GM23248 (cell line): ENCODE measurements at regions not wholly inside any gene's neighbourhood (a gene's known extent, or its start where the extent isn't known, plus 50 kb on each side); places are given as distances from the start of the nearest gene placed in this dataset.
A peak's percentile ranks its signal among the peaks of the same experiment; 100 is the strongest.

ENCODE experiments used
- DNase-seq: peaks from one replicate; pipeline ENCODE4 v3.0.0-alpha.2; 2015
- H2AFZ ChIP-seq: fragments of 200-600 bp; sonication (generic); 2 replicates; pipeline ENCODE4 v1.6.1; 2016; ENCODE audit warnings: antibody characterized with exemption
- H3F3A ChIP-seq: fragments of 200-600 bp; sonication (generic); 2 replicates; pipeline ENCODE4 v1.6.1; 2016; ENCODE audit warnings: mild to moderate bottlenecking, antibody characterized with exemption, mixed run types; ENCODE audit not compliant: insufficient read depth
- H3K27ac ChIP-seq: fragments of 200-600 bp; sonication (generic); 2 replicates; pipeline ENCODE4 v1.5.1; 2016; ENCODE audit warnings: mild to moderate bottlenecking
- H3K27me3 ChIP-seq: fragments of 200-600 bp; sonication (generic); replicated peaks from 2 replicates; pipeline ENCODE4 v1.6.1; 2016; ENCODE audit warnings: mild to moderate bottlenecking; ENCODE audit not compliant: insufficient read depth
- H3K36me3 ChIP-seq: fragments of 200-600 bp; sonication (generic); 2 replicates; pipeline ENCODE4 v1.6.1; 2016; ENCODE audit warnings: low read depth, mild to moderate bottlenecking
- H3K4me1 ChIP-seq: fragments of 200-600 bp; sonication (generic); 2 replicates; pipeline ENCODE4 v1.6.1; 2016; ENCODE audit warnings: mild to moderate bottlenecking; ENCODE audit not compliant: insufficient read depth
- H3K4me2 ChIP-seq: fragments of 200-600 bp; sonication (generic); one replicate; pipeline ENCODE4 v1.6.1; 2016; ENCODE audit warnings: mild to moderate bottlenecking; ENCODE audit not compliant: unreplicated experiment
- H3K4me3 ChIP-seq: fragments of 200-600 bp; sonication (generic); 2 replicates; pipeline ENCODE4 v1.5.1; 2016; ENCODE audit warnings: mild to moderate bottlenecking
- H3K79me2 ChIP-seq: fragments of 200-600 bp; sonication (generic); 2 replicates; pipeline ENCODE4 v1.6.1; 2016; ENCODE audit warnings: mild to moderate bottlenecking; ENCODE audit not compliant: insufficient read depth
- H3K9ac ChIP-seq: fragments of 200-600 bp; sonication (generic); 2 replicates; pipeline ENCODE4 v1.6.1; 2016; ENCODE audit warnings: mild to moderate bottlenecking
- H3K9me2 ChIP-seq: fragments of 200-600 bp; sonication (generic); 2 replicates; pipeline ENCODE4 v1.6.1; 2016; ENCODE audit warnings: mixed run types, mild to moderate bottlenecking, moderate library complexity; ENCODE audit not compliant: insufficient read depth
- H3K9me3 ChIP-seq: fragments of 200-600 bp; sonication (generic); one replicate; pipeline ENCODE4 v1.6.1; 2017; ENCODE audit warnings: low read depth
- H4K20me1 ChIP-seq: fragments of 200-600 bp; sonication (generic); 2 replicates; pipeline ENCODE4 v1.6.0; 2016; ENCODE audit not compliant: insufficient read depth
- EZH2 ChIP-seq: fragments of 200-600 bp; sonication (generic); IDR thresholded peaks from 2 replicates; pipeline ENCODE4 v1.6.1; 2018; ENCODE audit warnings: antibody characterized with exemption, mild to moderate bottlenecking; ENCODE audit not compliant: insufficient read depth, poor library complexity, severe bottlenecking
- EZH2phosphoT487 ChIP-seq: fragments of 200-600 bp; sonication (generic); IDR thresholded peaks from 2 replicates; pipeline ENCODE4 v1.6.1; 2018; ENCODE audit warnings: antibody characterized with exemption, moderate library complexity, mild to moderate bottlenecking, low read depth; ENCODE audit not compliant: insufficient read depth
- WGBS, 2 experiments: methylation state at CpG; one replicate each; pipeline ENCODE4 v1.1.6; 2015 to 2017; ENCODE audit warnings: low lambda C conversion rate in 2 of 2, low coverage in 1 of 2; ENCODE audit errors: missing lambda C conversion rate in 2 of 2; 5-methylcytosine and 5-hydroxymethylcytosine counted together
- in situ Hi-C: fragments of 300-500 bp; cut with MboI; formaldehyde crosslinking; loops from 2 replicates; pipeline ENCODE4 v1.15.0; 2020

DNA sequence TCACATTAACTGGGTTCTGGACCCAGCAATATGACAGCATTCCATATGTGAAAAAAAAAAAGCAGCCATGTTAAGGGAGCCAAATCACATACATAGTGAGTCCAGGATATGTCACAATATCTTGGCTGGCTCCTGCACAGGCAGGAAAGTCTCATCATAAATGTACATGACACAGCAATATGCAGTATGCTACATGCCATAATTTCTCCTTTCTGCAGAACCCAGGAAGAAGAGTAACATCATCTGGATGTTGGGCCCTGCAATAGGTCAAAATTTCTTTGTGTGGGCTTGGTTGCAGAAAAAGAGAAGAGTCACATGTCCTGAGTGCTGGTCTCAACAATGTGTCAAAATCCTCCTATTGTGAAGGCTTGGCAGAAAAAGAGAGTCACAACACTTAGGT lies 902.8 kb upstream of the AMELY start:
- H3K4me3 ChIP-seq = no peak overlapping the region
- H2AFZ ChIP-seq = no peak overlapping the region

DNA sequence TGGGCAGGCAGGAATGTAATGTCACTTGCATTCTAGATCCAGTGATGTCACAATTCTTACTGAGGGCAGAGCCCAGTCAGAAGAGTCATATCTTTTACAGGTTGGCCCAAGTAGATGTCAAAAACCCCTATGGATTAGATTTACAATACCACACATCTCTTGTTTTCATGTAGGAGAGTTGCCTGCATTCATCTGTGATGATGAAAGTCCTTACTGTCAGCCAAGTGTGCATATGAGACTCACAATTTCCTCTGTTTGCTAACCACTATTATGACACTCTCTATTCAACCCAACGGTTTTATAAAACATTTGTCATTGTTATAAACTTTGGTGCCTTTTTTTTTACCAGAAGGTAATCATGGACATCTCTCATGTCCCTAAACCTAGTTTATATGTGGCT lies 898.8 kb upstream of the AMELY start:
- no peak for TF ChIP-seq EZH2
- no peak for TF ChIP-seq EZH2phosphoT487
- H3K27me3 ChIP-seq = no peaks in the 10 kb centered on the region
- in situ Hi-C loops = no loop called here
- 0 to 7% methylated on average over 1 of the region's 1 CpG for WGBS, 2 experiments
- no peaks in the 10 kb centered on the region for H4K20me1 ChIP-seq
- no peaks in the 10 kb centered on the region for H3K36me3 ChIP-seq
- H3K27ac ChIP-seq = 0 out of 2 replicates have a peak overlapping the region, but pooled peaks have one; percentile 12
- no peak overlapping the region for H3K4me2 ChIP-seq
- no peaks in the 10 kb centered on the region for H3F3A ChIP-seq
- no peak overlapping the region for H3K9ac ChIP-seq
- H3K79me2 ChIP-seq = no peaks in the 10 kb centered on the region
- H3K9me3 ChIP-seq = no peaks in the 10 kb centered on the region
- H2AFZ ChIP-seq = no peak overlapping the region
- peaks cover 13% of the 10 kb centered on the region for H3K4me1 ChIP-seq
- no peaks in the 10 kb centered on the region for H3K9me2 ChIP-seq
- DNase-seq = peak; percentile 60
- no peak overlapping the region for H3K4me3 ChIP-seq

More for the DNA sequence above, 902.8 kb upstream of the AMELY start:
- H3K9me3 ChIP-seq = no peaks in the 10 kb centered on the region
- H3K4me2 ChIP-seq = no peak overlapping the region
- no peaks in the 10 kb centered on the region for H3K9me2 ChIP-seq
- H4K20me1 ChIP-seq = no peaks in the 10 kb centered on the region
- in situ Hi-C loops = no loop called here
- no peak overlapping the region for H3K27ac ChIP-seq
- no peaks in the 10 kb centered on the region for H3K27me3 ChIP-seq
- TF ChIP-seq EZH2phosphoT487 (no peak), EZH2 (no peak)
- H3F3A ChIP-seq = no peaks in the 10 kb centered on the region
- H3K79me2 ChIP-seq = no peaks in the 10 kb centered on the region
- H3K4me1 ChIP-seq = no peaks in the 10 kb centered on the region
- H3K36me3 ChIP-seq = no peaks in the 10 kb centered on the region
- no peak for DNase-seq
- no peak overlapping the region for H3K9ac ChIP-seq

DNA sequence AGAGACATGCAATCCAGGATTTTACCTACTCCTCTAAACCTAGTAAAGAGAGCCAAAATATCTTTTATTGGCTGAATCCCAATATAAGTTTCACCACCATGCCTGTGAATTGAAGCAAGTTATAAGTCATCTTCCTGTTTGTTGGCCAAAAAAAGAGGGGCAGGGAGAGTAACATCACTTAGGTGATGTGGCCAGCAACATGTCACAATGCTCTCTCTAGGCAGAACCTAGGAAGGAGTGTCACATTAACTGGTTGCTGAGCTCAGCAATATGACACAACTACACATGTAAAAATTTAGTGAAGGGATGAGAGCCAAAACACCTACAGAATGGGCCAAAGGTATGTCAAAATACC lies 895.9 kb upstream of the AMELY start:
- no peak overlapping the region for H3K4me2 ChIP-seq
- H4K20me1 ChIP-seq = no peaks in the 10 kb centered on the region
- no peaks in the 10 kb centered on the region for H3K36me3 ChIP-seq
- H2AFZ ChIP-seq = no peak overlapping the region
- DNase-seq = peak; percentile 58
- H3K9me2 ChIP-seq = no peaks in the 10 kb centered on the region
- in situ Hi-C loops = no loop called here
- no peak for TF ChIP-seq EZH2
- TF ChIP-seq EZH2phosphoT487 = no peak
- H3K27me3 ChIP-seq = no peaks in the 10 kb centered on the region
- H3K27ac ChIP-seq = peak overlapping the region; percentile 72
- H3K79me2 ChIP-seq = no peaks in the 10 kb centered on the region
- H3F3A ChIP-seq = no peaks in the 10 kb centered on the region
- H3K4me1 ChIP-seq = peaks cover 13% of the 10 kb centered on the region
- H3K9me3 ChIP-seq = no peaks in the 10 kb centered on the region
- H3K4me3 ChIP-seq = no peak overlapping the region
- H3K9ac ChIP-seq = no peak overlapping the region

DNA sequence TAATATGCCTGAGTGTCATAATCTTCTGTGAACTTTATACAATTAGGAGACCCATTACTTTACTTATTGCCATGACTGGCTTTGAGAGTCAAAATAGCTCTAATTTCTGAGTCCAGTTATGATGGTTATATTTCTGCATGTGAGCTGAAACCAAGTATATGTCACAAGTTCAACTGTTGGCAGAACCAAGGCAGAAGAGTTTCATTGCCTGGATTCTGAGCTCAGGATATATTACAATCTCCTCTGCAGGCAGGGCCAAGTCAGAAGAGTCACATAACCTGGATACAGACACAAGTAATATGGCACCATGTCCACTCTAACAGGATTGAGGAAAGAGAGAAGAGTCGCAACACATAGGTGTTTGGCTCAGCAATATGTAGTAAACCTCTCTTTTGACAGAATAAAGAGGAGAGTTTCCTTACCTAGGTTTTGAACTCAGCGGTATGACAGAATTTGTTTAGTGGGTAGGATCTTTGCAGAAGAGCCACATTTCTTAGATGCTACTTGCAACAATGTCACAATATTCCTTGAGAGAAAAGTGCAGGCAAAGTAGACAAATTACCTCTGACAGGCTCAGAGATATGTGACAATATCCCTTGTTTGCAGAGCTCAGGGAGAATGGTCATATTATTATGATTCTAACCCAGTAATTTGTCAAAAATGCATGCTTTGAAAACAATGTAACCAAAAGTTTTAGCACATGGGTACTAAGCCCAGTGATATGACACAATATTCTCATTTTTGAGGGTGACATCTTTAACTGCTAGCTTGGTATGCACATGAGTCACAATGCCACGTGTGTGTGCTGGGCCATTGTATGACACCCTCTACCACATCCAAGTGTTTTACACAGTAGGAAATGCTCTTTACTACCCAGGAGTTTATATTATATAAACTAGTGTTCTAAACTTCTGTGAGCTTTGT lies 895.3 kb upstream of the AMELY start:
- peaks cover 13% of the 10 kb centered on the region for H3K4me1 ChIP-seq
- no peak overlapping the region for H3K4me2 ChIP-seq
- in situ Hi-C loops = no loop called here
- H3K27ac ChIP-seq = peak overlapping the region; percentile 72
- H3F3A ChIP-seq = no peaks in the 10 kb centered on the region
- H3K9ac ChIP-seq = no peak overlapping the region
- no peak overlapping the region for H3K4me3 ChIP-seq
- no peaks in the 10 kb centered on the region for H3K79me2 ChIP-seq
- H3K9me3 ChIP-seq = no peaks in the 10 kb centered on the region
- H4K20me1 ChIP-seq = no peaks in the 10 kb centered on the region
- WGBS, 2 experiments = 63 to 67% methylated on average over 3 of the region's 3 CpGs
- no peaks in the 10 kb centered on the region for H3K9me2 ChIP-seq
- TF ChIP-seq EZH2 (no peak), EZH2phosphoT487 (no peak)
- DNase-seq = peak; percentile 81
- no peaks in the 10 kb centered on the region for H3K36me3 ChIP-seq
- H3K27me3 ChIP-seq = no peaks in the 10 kb centered on the region
- H2AFZ ChIP-seq = no peak overlapping the region
